ENCODE measurements at regions not wholly inside any gene's neighbourhood (a gene's known extent, or its start where the extent isn't known, plus 50 kb on each side); places are given as distances from the start of the nearest gene placed in this dataset.

GRCh38 chr18:65146482-65147021 lies 604.3 kb upstream of the CDH7 start:
- DNase-seq (ENCODE audit: low spot score), result no peak

GRCh38 chr18:65145312-65145711 lies 605.5 kb upstream of the CDH7 start:
- DNase-seq (ENCODE audit: low spot score), result no peak

GRCh38 chr18:65133610-65134009 lies 617.2 kb upstream of the CDH7 start:
- no peak for DNase-seq (ENCODE audit: low spot score)

- no peak for DNase-seq (ENCODE audit: low spot score)
These were observed 626.2 kb upstream of the CDH7 start for GRCh38 chr18:65124633-65125032.

GRCh38 chr18:65103864-65104263 lies 646.9 kb upstream of the CDH7 start:
- DNase-seq (ENCODE audit: low spot score), result no peak

- no peak for DNase-seq (ENCODE audit: low spot score)
These were observed 657.5 kb upstream of the CDH7 start for GRCh38 chr18:65093346-65093745.

GRCh38 chr18:65091744-65092329 lies 659.0 kb upstream of the CDH7 start:
- no peak for DNase-seq (ENCODE audit: low spot score)

GRCh38 chr18:65082907-65083306 lies 667.9 kb upstream of the CDH7 start:
- DNase-seq (ENCODE audit: low spot score), result no peak

- no peak for DNase-seq (ENCODE audit: low spot score)
These were observed 669.0 kb upstream of the CDH7 start for GRCh38 chr18:65081786-65082185.

- DNase-seq (ENCODE audit: low spot score), result no peak
These were observed 677.7 kb upstream of the CDH7 start for GRCh38 chr18:65073060-65073550.

- no peak for DNase-seq (ENCODE audit: low spot score)
These were observed 693.3 kb upstream of the CDH7 start for GRCh38 chr18:65057439-65058083.

GRCh38 chr18:65056575-65056974 lies 694.2 kb upstream of the CDH7 start:
- no peak for DNase-seq (ENCODE audit: low spot score)

GRCh38 chr18:65049586-65049985 lies 701.2 kb upstream of the CDH7 start:
- DNase-seq (ENCODE audit: low spot score), result no peak

- DNase-seq (ENCODE audit: low spot score), result no peak
These were observed 711.2 kb upstream of the CDH7 start for GRCh38 chr18:65039578-65039977.

GRCh38 chr18:65035701-65036100 lies 715.1 kb upstream of the CDH7 start:
- DNase-seq (ENCODE audit: low spot score), result no peak

GRCh38 chr18:65025756-65026155 lies 725.1 kb upstream of the CDH7 start:
- DNase-seq (ENCODE audit: low spot score), result no peak

GRCh38 chr18:65021021-65021420 lies 729.8 kb upstream of the CDH7 start:
- no peak for DNase-seq (ENCODE audit: low spot score)

- no peak for DNase-seq (ENCODE audit: low spot score)
These were observed 732.6 kb upstream of the CDH7 start for GRCh38 chr18:65018184-65018583.

- no peak for DNase-seq (ENCODE audit: low spot score)
These were observed 733.4 kb upstream of the CDH7 start for GRCh38 chr18:65017372-65017760.

- no peak for DNase-seq (ENCODE audit: low spot score)
These were observed 734.0 kb upstream of the CDH7 start for GRCh38 chr18:65016631-65017371.

GRCh38 chr18:64994370-64994769 lies 756.4 kb upstream of the CDH7 start:
- DNase-seq (ENCODE audit: low spot score), result no peak

GRCh38 chr18:64993695-64994094 lies 757.1 kb upstream of the CDH7 start:
- no peak for DNase-seq (ENCODE audit: low spot score)

- DNase-seq (ENCODE audit: low spot score), result no peak
These were observed 758.2 kb upstream of the CDH7 start for GRCh38 chr18:64992654-64993053.

All from AG08395 (cell line).